GM18870 (cell line): ENCODE measurements at regions not wholly inside any gene's neighbourhood (a gene's known extent, or its start where the extent isn't known, plus 50 kb on each side); places are given as distances from the start of the nearest gene placed in this dataset.
"Not testable (repeated sequence)": the region's sequence is repeated elsewhere in the genome, so short reads cannot be mapped to it uniquely, and the experiment has no call there.

Source experiments
- ATAC-seq: cut with Tn5 transposase; IDR thresholded peaks from one replicate; pipeline ENCODE4 v1.9.1; 2021; ENCODE audit warnings: moderate library complexity; ENCODE audit not compliant: unreplicated experiment

DNA sequence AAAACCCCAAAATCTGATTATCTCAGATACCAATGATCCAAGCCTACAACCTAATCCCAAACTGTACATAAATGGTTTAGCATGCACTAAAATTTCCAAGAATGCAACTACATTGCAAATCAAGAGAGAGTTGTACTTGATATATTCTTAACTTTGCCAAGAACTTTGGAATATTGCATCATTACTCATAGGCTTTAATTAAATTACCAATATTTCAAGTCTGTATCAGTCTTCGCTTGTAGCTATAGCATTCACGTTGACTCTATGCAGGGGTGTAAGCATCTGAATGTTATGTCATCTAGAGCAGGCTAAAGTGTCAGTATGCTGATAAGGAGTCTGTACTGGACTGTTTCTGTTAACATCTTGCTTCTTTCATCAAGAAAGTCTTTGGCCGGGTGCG lies 56.3 kb downstream of the FOXI3 start:
- no peak for ATAC-seq

- ATAC-seq, result no peak
These were observed 74.9 kb downstream of the FOXI3 start for GRCh38 chr2:88377641-88377991.

- no peak for ATAC-seq
These were observed 80.5 kb downstream of the FOXI3 start for GRCh38 chr2:88372042-88372441.

GRCh38 chr2:88365408-88365807 lies 87.1 kb downstream of the FOXI3 start:
- not testable (repeated sequence) for ATAC-seq

- ATAC-seq, result no peak
These were observed 97.0 kb downstream of the FOXI3 start for GRCh38 chr2:88355486-88355885.

DNA sequence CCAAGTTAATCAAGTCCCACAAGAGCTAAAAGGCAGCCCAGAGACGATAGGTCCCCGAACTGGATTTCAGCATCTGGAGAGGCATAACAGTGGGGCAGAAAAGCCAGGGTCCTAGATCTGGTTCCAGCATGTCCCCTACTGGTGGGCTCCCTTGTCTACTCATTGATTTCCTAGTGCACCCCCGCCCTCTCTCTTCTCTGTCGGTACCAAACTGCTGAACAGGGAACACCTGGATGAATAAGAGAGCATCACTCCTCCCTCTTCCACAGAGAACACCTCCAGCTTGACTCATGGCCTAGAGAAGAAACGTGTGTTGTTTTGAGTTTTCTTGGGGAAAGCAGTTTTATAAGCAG lies 101.3 kb downstream of the FOXI3 start:
- ATAC-seq, result no peak

- ATAC-seq, result no peak
These were observed 101.9 kb downstream of the FOXI3 start for GRCh38 chr2:88350331-88351248.

GRCh38 chr2:88345842-88346241 lies 106.7 kb downstream of the FOXI3 start:
- ATAC-seq, result no peak

GRCh38 chr2:88342749-88343148 lies 109.7 kb downstream of the FOXI3 start:
- peak; percentile 47 for ATAC-seq

GRCh38 chr2:88334418-88334817 lies 118.1 kb downstream of the FOXI3 start:
- ATAC-seq, result no peak

GRCh38 chr2:88331239-88331638 lies 121.3 kb downstream of the FOXI3 start:
- no peak for ATAC-seq

GRCh38 chr2:88329815-88330603 lies 122.5 kb downstream of the FOXI3 start:
- peak; percentile 89 for ATAC-seq

DNA sequence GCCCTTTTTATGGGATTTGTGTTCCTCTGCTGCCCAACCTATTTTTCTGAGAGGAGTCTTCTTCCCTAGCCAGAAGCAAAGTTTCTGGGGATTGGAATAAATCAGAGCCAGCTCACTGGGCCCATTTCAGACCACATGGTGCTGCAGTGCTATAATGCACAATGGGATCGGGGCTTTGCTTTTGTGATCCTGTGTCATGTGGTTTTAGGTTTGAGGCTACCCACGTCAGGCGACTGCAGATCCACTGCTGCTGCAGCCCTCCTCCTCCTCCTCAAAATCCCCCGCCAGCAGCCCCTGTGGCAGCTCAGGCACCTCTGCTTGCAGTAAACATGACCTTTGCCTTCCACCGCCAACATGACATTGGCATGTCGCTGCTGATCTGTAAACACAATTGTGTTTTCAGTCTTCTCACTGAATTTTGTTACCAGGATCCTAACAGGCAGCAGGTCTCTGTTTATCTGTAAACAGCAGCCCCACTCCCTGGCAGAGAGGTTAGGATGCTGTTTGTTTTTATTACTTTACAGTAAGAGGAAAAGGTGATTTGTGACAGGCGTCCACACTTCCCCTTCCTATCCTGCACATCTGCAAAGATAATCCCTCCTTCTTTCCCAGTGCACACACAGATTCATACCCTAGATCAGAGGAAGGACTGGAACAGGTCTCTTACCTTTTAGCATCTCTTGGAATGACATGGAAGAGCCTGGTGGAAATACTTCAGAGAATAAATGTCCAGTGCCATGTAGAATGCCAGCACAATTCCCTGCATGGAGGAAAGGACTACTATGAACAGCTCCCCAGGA lies 130.8 kb downstream of the FOXI3 start:
- ATAC-seq, result no peak

- no peak for ATAC-seq
These were observed 132.3 kb downstream of the FOXI3 start for GRCh38 chr2:88320076-88320773.

DNA sequence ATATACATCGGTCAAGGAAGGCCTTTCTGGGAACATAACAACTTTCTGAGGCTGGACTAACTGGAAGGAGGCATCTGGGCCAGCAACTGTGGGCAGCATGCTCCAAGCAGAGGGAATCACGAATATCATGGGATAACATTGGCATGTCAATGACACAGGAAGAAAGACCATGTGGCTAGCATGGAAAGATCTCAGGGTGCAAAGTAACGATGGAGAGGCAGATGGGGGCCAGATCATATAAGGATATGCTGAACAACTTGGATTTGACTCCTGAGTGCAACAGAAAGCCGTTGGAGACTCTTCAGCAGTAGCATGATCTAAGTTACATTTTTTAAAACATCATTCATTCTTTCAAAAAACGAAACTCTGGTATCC lies 133.6 kb downstream of the FOXI3 start:
- no peak for ATAC-seq

DNA sequence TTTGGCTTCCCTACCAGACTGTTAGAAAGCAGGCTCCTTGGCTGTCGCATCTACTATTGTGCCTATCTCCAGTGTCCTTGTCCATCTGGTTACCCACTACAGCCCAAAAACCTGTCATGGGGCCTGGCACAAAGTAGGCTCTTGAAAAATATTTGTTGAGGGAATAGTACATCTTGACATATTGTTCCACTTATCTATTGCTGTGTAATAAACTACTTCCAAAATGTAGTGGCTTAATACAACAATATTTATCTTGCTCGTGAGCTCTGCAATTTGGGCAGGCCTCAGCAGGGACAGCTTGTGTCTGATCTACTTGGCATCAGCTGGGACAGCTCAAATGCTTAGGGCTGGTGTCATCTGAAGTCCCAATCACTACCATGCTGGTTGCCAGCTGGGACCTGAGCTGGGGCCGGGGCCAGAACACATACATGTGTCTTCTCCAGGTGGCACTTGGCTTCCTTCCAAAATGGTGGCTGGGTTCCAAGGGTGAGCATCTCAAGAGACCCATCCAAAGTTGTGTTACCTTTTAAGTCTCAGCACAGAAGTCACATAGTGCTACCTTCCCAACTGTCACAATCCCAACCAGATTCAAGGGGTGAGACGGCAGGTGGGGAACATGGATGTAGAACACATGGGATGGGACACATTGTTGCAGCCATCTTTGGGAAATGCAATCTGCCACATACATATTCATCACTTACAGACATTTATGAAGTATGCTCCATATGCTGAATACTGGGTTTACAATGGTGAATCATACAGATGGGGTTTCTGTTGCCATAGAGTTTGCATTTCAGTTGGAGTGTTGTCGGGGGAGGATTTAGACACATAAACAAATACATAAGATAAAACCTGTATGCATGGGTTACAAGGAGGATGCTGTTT lies 134.2 kb downstream of the FOXI3 start:
- no peak for ATAC-seq

GRCh38 chr2:88310787-88311186 lies 140.6 kb downstream of the THNSL2 start:
- ATAC-seq, result no peak

DNA sequence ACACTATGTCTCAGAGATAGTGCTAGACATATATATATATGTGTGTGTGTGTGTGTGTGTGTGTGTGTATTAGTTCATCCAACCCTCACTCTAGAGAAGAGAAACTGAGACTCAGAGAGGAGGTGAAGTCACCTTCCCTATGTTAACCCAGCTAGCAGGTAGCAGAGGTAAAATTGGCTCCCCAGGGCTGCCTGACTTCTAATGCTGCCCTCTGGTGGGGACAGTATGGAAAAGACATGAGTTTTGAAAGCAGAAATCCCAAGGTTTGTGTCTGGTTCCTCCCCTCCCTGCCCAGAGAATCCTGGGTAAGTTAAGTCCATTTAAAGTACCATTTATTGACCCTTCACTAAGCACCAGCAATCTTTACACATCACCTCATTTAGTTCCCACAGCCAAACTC lies 137.7 kb downstream of the THNSL2 start:
- no peak for ATAC-seq

- no peak for ATAC-seq
These were observed 133.7 kb downstream of the THNSL2 start for GRCh38 chr2:88303865-88304264.

GRCh38 chr2:88296247-88296646 lies 126.1 kb downstream of the THNSL2 start:
- no peak for ATAC-seq
